DOHH2 (cell line): ENCODE measurements at regions not wholly inside any gene's neighbourhood (a gene's known extent, or its start where the extent isn't known, plus 50 kb on each side); places are given as distances from the start of the nearest gene placed in this dataset.

Experiments
- EZH2phosphoT487 ChIP-seq: fragments of 200-600 bp; sonication (generic); IDR thresholded peaks from 2 replicates; pipeline ENCODE4 v1.6.1; 2017; ENCODE audit warnings: borderline replicate concordance, mild to moderate bottlenecking, antibody characterized with exemption, low read length, moderate library complexity, mixed read lengths
- TF ChIP-seq, protein P1 (sequence below): fragments of 200-600 bp; sonication (generic); IDR thresholded peaks from one replicate; pipeline ENCODE4 v1.5.1; 2014; ENCODE audit warnings: antibody characterized with exemption, mild to moderate bottlenecking, low read depth, low read length; ENCODE audit not compliant: poor library complexity, severe bottlenecking

DNA sequence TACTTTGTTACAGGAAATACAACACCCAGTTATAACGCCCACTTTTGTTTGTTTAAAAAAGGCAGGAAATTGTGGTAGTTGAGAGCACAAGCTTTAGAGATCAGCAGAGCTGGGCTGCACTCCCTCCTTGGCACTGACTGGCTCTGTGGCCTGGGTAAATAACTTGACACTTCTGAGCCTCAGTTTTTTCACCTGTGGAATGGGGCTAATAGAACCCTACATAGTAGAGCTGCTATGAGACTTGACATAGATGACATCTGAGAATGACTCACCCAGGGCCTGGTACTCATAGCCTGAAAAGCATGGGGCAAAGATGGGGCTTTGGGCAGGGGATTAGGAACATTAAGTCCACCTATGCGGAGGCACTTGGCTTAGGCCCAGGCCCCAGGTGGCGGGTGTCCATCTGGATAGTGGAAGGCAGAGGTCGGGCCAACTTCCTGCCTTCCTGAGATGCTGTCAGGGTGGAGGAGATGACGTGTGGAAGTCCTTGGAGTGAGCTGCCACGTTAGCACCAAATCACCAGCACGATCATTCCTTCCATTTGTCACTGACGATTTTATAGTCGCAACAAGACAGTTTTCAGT is 159.1 kb downstream of the KATNAL1 start:
- TF ChIP-seq, protein P1, sequence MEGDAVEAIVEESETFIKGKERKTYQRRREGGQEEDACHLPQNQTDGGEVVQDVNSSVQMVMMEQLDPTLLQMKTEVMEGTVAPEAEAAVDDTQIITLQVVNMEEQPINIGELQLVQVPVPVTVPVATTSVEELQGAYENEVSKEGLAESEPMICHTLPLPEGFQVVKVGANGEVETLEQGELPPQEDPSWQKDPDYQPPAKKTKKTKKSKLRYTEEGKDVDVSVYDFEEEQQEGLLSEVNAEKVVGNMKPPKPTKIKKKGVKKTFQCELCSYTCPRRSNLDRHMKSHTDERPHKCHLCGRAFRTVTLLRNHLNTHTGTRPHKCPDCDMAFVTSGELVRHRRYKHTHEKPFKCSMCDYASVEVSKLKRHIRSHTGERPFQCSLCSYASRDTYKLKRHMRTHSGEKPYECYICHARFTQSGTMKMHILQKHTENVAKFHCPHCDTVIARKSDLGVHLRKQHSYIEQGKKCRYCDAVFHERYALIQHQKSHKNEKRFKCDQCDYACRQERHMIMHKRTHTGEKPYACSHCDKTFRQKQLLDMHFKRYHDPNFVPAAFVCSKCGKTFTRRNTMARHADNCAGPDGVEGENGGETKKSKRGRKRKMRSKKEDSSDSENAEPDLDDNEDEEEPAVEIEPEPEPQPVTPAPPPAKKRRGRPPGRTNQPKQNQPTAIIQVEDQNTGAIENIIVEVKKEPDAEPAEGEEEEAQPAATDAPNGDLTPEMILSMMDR: no peak
- no peak for TF ChIP-seq EZH2phosphoT487
